ENCODE measurements at regions not wholly inside any gene's neighbourhood (a gene's known extent, or its start where the extent isn't known, plus 50 kb on each side); places are given as distances from the start of the nearest gene placed in this dataset.

DNA sequence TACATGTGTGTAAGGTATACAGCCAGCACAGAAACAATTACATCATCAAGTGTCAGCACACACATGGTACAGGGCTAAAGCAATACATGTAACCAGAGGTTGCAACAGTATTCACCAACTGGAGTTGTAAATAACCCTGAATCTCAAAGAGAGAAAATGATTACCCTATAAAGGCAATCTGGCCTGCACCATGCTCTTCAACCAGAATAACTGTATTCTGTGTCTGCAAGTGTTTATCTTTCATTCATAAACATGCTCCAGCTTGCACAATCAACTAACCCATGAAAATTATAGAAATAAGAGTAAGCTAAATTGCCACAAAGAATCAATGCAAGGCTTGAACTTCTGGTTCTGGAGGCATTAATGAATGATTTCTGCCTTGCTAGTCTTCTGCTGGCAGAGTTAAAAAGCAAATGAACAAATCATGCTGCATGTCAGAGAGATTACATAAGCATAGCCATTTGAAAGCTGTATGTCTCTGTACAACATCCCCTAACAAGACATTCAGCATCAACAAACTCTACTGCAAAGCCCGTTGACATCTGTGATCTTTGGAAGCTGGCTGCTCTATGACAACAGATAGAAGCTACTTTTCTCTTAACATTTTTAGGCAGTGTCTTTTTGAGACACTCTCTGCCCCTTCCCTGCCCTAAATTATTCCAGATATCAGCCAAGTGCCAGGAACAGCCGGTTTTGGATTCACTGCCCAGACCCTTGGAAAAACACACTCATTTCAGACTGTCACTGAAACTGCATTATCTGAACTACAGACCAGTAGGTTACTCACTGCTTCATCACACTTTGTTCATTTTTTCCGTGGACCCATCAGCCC is 871.0 kb downstream of the OTOL1 start:
- H3K36me3 ChIP-seq (ENCODE audit: control insufficient read depth, insufficient read depth, low read length): no peaks in the 10 kb centered on the region
- no peaks in the 10 kb centered on the region for H3K9me3 ChIP-seq
- CTCF ChIA-PET: no interaction called here
- POLR2A ChIA-PET: no interaction called here
- no TSS peak for BruUV-seq (replicated peaks)
- Mint-ChIP-seq H3K4me3 (ENCODE audit: unreplicated experiment) (no peak overlapping the region), H3K36me3 (ENCODE audit: insufficient read depth, unreplicated experiment) (no peaks in the 10 kb centered on the region), H3K9me3 (ENCODE audit: unreplicated experiment) (no peaks in the 10 kb centered on the region), H3K27ac (ENCODE audit: unreplicated experiment) (no peak overlapping the region), H3K4me1 (ENCODE audit: low read depth, unreplicated experiment) (no peaks in the 10 kb centered on the region), H3K27me3 (ENCODE audit: insufficient read depth, unreplicated experiment) (no peaks in the 10 kb centered on the region)
- intact Hi-C loops (cut with micrococcal nuclease; ENCODE audit: unreplicated experiment): no loop called here
- DNase-seq: no peak
- no peak overlapping the region for H3K4me3 ChIP-seq (ENCODE audit: low read depth, low read length)
- H3K27me3 ChIP-seq (replicated peaks; ENCODE audit: control insufficient read depth, insufficient read depth, low read length): no peaks in the 10 kb centered on the region
- no peaks in the 10 kb centered on the region for H3K4me1 ChIP-seq
- TF ChIP-seq CTCF (IDR thresholded peaks at IDR 0.05; ENCODE audit: insufficient read depth in 1 of 2, low read depth in 1 of 2, low read length in 1 of 2, severe bottlenecking in 1 of 2, unreplicated experiment in 1 of 2): no peak

DNA sequence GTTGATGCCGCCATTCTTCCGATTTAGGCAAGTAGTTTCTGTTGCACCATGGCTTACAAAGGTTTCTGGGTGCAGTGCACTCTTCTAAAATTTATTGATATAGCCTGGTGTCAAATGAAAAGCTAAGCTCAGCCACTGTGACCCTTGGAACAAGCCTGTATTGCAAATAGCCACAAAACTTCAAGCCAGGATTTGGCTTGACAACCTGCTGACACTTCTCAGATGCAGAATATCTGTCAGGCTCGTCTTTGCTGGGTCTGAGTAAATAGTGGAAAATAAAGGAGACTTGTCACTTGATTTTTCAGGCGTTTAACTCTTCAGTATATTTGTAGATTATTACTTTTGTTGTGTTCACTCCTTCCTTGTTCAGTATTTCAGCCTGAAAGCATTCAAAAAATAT is 871.8 kb downstream of the OTOL1 start:
- intact Hi-C loops (cut with micrococcal nuclease; ENCODE audit: unreplicated experiment): no loop called here
- no peak overlapping the region for H3K4me3 Mint-ChIP-seq (ENCODE audit: unreplicated experiment)
- H3K9me3 Mint-ChIP-seq (ENCODE audit: unreplicated experiment): no peaks in the 10 kb centered on the region
- H3K4me1 Mint-ChIP-seq (ENCODE audit: low read depth, unreplicated experiment): no peaks in the 10 kb centered on the region
- H3K27ac Mint-ChIP-seq (ENCODE audit: unreplicated experiment): no peak overlapping the region
- no peaks in the 10 kb centered on the region for H3K27me3 Mint-ChIP-seq (ENCODE audit: insufficient read depth, unreplicated experiment)
- H3K27me3 ChIP-seq (replicated peaks; ENCODE audit: control insufficient read depth, insufficient read depth, low read length): no peaks in the 10 kb centered on the region
- H3K9me3 ChIP-seq: no peaks in the 10 kb centered on the region
- no peaks in the 10 kb centered on the region for H3K36me3 ChIP-seq (ENCODE audit: control insufficient read depth, insufficient read depth, low read length)
- ChIA-PET CTCF (no interaction called here), POLR2A (no interaction called here)
- no TSS peak for BruUV-seq (replicated peaks)
- no peaks in the 10 kb centered on the region for H3K4me1 ChIP-seq
- DNase-seq: no peak
- TF ChIP-seq CTCF (IDR thresholded peaks at IDR 0.05; ENCODE audit: insufficient read depth in 1 of 2, low read depth in 1 of 2, low read length in 1 of 2, severe bottlenecking in 1 of 2, unreplicated experiment in 1 of 2): no peak
- H3K4me3 ChIP-seq (ENCODE audit: low read depth, low read length): no peak overlapping the region
- no peaks in the 10 kb centered on the region for H3K36me3 Mint-ChIP-seq (ENCODE audit: insufficient read depth, unreplicated experiment)

DNA sequence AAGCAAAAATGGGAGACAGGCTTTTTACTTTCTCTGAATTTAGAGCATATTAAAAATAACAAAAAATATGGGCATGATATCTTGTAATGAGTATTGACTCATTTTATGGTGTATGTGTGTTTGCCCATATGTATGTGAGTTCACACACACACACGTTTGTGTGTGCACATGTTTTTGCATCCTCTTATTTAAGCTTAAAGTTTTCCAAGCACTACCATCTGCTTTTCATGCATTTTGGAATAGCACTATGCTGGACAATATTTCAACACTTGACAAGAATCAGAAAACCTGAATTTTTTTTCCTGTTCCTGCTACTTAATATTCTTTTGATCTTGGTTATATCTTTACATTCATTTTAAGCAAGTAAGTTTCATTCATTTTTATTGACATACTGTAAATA is 872.7 kb downstream of the OTOL1 start:
- no peaks in the 10 kb centered on the region for H3K4me1 Mint-ChIP-seq (ENCODE audit: low read depth, unreplicated experiment)
- BruUV-seq (replicated peaks): no TSS peak
- H3K27me3 Mint-ChIP-seq (ENCODE audit: insufficient read depth, unreplicated experiment): no peaks in the 10 kb centered on the region
- H3K4me3 ChIP-seq (ENCODE audit: low read depth, low read length): no peak overlapping the region
- no peaks in the 10 kb centered on the region for H3K9me3 Mint-ChIP-seq (ENCODE audit: unreplicated experiment)
- no peak overlapping the region for H3K27ac Mint-ChIP-seq (ENCODE audit: unreplicated experiment)
- no peak for DNase-seq
- POLR2A ChIA-PET: no interaction called here
- CTCF ChIA-PET: no interaction called here
- TF ChIP-seq CTCF (IDR thresholded peaks at IDR 0.05; ENCODE audit: insufficient read depth in 1 of 2, low read depth in 1 of 2, low read length in 1 of 2, severe bottlenecking in 1 of 2, unreplicated experiment in 1 of 2): no peak
- no peak overlapping the region for H3K4me3 Mint-ChIP-seq (ENCODE audit: unreplicated experiment)
- no peaks in the 10 kb centered on the region for H3K36me3 Mint-ChIP-seq (ENCODE audit: insufficient read depth, unreplicated experiment)
- no peaks in the 10 kb centered on the region for H3K27me3 ChIP-seq (replicated peaks; ENCODE audit: control insufficient read depth, insufficient read depth, low read length)
- H3K36me3 ChIP-seq (ENCODE audit: control insufficient read depth, insufficient read depth, low read length): no peaks in the 10 kb centered on the region
- H3K9me3 ChIP-seq: no peaks in the 10 kb centered on the region
- intact Hi-C loops (cut with micrococcal nuclease; ENCODE audit: unreplicated experiment): no loop called here
- no peaks in the 10 kb centered on the region for H3K4me1 ChIP-seq
